ENCODE measurements at regions not wholly inside any gene's neighbourhood (a gene's known extent, or its start where the extent isn't known, plus 50 kb on each side); places are given as distances from the start of the nearest gene placed in this dataset.

DNA sequence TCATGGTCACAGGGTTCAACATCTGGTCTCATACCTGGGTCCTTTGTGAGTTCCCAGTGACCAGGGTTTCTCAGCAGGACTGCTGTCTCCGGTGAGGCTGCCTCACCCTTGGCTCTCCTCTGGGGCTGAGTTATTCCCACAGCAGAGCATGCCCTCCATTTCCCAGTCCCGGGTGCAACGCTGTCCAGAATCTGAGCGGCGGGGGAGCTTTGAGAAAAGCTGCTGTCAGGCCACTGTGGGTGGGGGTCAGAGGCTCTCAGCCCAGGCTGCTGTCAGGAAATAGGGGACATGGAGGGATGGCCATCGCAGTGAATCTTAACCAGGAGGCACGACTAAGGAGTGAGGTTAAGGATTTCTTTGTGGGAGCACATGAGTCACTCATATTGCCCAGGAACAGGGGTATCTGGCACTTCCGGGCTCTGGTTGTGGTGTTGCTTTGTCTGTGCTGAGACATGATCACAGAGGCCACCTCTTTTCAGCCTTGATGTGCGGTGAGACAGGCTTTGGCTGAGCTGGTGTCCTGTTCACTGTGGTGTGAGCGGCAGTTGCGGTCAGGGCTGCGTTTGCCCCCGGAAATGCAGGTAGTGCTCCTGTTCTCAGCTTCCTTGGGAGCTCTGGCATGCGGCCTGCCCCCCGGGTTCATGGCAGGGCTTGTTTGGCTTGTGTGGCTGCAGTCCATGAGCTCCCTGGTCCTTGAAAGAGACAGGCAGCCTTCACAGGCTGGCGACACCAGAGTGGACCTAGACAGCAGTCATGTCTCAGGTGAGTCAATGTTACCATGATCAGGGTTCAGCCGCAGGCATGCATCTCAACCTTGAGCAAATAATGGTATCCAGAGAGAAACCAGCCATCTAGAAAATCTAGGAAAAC, 310.7 kb upstream of the MYT1L start:
- DNase-seq (ENCODE audit: low read depth): no peak

DNA sequence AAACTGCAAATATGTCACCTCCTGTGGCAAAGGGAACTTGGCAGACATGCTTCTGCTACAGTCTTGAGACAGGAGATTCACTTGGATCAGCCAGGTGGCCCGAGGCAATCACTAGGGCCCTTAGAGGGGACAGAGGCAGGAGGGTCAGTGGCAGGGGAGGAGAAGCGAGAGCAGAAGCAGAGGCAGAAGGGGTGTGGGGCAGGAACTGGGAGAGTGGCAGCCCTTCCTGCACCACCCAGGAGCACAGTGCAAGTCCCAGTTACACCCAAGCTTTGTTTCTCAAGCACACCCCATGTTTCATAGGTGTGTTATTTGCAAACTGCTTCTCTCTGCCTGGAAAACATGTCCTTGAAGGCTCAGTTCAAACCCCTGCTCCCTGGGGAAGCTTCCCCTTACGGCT, 309.7 kb upstream of the MYT1L start:
- DNase-seq (ENCODE audit: low read depth): no peak

DNA sequence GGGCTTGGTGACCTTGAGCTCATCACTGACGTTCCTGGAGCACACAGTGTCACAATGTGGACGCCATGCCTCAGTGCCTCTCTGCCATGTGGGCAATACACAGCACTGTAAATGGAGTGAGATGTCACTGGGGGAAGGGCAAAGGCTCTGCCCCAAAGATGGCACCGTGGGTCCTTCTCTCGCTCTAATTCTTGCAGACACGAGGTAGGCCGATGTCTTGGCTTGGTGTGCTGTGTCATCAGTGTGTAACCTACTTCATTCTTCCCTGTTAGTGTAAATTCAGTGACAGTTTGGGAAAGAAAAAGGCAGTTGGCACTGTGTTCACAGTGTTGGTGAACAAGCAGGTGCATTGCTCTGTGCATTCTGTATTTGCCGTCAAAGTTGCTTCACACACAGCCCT, 309.3 kb upstream of the MYT1L start:
- no peak for DNase-seq (ENCODE audit: low read depth)

DNA sequence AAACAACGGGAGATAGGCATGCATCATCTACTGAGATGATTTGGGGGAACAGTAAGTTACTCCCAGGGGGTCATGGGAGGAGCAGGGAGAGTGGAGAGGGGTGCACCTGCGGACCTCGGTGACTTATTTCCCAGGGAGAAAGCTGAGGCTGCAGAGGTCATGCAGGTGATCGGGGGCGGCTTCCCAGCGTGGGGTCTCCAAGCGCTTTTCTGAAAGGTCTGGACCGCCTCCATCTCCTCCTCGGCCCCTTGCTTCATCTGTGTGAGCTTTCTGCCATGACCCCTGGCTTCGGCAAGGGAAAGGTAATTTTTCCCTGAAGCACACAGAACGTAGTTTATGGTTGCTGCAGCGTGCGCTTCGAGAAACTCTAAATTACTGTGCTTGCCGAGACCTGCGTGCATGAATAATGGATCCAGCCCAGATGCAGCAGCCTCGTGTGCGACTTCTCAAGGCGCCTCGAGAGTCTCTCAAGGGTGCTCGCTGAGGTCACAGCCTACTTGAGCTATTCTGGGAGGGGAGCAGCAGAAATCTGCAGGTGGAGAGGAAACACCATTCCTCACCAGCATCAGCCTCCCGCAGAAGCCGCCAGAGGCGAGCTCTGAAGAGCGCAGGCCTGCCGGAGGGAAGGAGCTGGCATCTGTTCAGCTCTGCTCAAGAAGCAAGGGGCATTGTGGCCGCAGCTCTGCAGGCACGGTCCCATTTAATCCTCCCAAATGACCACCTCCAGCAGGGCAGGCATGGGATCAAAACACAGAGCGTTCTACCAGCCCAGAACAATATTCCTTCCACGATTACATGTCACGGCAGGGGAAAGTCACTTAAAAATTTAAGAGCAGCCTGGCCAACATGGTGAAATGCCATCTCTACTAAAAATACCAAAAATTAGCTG, 308.4 kb upstream of the MYT1L start:
- DNase-seq (ENCODE audit: low read depth): no peak

DNA sequence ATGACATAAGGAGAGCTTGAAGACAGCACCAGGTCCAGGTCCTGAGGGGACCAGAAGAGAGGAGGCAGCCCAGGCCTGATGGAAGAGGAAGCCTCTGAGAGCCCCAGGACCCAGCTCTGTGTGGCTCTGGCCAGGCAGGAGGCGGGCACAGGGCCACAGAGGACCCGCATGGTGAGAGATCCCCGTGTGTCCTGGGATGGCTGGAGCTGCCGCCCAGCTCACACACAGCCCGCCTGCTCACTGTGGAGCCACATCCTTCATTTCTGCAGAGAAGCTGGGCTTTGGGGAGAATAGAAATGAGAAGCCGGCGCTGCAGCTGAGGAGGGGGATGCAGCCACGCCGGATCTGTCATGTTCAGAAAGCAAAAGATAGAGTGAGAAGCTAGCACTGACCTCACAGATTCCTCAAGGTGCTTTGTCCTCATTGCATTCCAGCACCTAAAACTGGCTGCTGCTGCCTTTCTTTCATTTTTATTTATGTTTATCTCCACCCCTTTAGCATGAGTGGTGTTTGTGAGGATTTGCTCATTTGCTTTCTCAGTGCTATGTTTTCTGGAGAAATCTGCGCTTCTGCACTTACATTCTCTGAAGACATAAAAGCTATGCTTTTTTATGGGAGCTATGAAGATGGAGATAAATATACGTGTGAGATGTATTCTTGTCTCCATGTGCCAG, 307.6 kb upstream of the MYT1L start:
- no peak for DNase-seq (ENCODE audit: low read depth)

DNA sequence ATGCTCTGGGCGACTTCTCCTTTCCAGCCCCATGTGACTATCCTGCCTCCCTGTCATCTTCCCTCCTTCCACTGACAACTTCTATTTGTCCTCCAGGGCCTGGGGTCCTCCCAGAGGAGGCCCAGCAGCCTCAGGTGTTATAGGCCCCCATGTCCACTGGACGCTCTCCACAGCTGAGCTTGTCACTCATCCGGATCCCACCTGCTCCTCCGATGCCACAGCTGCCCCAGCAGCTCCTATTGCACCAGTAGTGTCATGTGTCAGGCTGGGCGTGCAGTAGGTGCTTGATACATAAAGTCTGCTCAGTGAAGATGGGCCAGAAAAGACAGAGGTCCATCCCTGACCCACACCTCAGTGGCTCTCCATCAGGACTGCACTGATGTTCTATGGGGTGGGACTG, 305.7 kb upstream of the MYT1L start:
- DNase-seq (ENCODE audit: low read depth): no peak

DNA sequence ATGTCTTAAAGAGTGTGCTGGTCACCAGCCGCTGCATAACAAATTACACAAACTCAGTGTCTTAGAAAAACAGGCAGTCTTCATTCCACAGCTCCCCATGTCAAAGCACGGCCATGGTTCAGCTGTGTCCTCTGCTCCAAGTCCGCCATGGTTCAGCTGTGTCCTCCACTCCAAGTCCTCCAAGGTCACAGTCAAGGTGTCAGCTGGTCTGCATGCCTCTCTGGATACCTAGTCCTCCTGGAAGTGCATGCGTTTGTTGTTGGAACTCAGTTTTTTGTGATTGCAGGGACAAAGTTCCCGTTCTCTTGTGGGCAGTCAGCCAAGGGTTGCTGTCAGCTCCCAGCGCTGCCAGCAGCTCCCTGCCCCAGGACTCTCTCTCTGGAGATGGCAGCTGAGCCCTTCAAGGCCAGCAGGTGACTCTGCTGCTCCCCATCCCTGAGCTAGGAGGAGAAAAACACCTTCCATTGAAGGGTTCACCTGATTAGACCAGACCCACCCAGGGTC, 304.0 kb upstream of the MYT1L start:
- DNase-seq (ENCODE audit: low read depth): no peak

DNA sequence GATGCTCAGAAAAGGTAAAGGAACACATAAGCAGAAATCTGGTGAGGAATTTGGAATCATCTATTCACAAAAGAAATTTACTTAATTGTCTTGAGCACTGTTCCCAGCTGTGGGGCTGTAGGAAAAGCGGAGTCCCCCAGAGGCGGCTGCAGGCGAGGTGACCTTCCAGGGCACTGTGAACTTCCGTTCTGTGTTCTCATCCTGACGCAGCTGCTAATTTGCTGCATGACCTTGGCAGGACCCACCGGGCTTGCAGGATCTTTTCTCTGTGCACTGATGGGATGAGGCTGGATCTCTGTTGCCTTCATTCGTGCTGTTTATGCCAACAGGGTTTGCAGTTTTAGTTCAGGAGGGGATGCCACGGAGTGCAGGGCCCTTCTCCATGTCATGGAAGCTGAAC, 301.9 kb upstream of the MYT1L start:
- DNase-seq (ENCODE audit: low read depth): no peak

DNA sequence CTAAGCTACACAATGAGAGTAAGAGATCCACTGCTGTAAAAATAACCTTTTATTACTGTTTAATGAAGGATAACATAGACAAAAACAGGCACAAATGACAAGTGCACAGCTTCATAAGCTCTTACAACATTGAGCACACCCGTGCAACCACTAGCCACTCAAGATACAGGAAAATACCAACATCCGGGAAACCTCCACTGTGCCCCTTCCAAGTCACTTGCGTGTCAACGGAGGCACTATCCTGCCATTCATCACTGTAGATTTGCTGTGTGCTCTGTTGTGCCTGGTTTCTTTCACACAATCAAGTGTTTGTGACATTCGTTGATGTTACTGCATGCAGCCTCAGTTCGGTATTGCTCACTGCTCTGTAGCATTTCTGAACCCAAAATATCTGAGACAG, 292.9 kb upstream of the MYT1L start:
- DNase-seq (ENCODE audit: low read depth): no peak

DNA sequence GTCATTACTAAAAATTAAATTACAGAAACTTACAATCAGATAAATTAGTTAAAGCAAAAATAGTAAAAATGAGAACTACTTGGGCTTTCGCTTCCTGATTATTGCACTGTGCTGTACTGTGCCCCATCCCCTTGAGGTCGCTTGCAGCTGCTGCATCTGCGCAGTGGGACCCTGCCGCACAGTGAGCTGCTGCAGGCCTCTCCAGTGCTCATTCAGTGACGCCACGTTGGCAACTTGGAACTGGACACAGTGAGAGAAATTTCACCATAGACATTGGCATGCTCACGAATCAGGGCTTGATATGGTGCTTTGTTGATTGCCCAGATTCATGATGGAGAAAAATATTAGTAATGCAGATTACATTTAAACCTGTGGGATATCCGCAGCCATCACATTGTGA, 290.8 kb upstream of the MYT1L start:
- DNase-seq (ENCODE audit: low read depth): no peak

DNA sequence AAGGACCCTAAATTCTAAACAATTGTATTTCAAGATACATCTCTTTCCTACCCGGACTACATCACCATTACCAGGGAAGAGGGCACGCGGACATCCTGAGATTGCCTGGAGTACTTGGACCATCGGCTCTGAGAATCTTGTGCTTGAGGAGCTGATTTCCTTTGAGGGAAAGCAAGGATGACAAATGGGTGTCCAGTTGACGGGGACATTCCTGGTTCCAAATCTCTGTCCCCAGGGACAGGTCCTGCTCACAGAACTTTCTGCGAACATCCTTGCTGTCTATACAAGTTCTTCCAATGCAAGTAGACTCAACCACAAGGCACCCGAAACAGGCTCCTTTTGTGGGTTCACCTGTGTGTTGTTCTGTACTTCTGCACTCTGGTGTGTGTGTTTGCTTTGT, 289.5 kb upstream of the MYT1L start:
- DNase-seq (ENCODE audit: low read depth): no peak

DNA sequence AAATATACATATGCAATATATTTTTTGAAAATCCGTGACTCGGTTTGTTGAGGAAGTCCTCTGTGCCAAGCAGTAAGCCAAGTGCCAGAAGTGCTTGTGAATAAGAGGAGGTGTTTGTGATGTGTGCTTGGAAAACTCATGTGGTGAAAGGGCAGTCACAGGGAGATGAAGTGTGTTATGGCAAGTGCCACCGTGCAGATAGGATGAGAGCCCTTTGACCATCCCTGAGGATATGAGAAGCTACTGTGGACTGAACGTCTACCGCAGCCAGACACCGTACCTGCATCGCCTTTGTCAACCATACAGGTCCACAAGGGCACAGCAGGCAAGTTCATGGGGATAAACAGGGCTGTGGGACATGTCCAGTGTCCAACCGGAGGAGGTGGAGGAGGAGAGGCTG, 288.9 kb upstream of the MYT1L start:
- no peak for DNase-seq (ENCODE audit: low read depth)

DNA sequence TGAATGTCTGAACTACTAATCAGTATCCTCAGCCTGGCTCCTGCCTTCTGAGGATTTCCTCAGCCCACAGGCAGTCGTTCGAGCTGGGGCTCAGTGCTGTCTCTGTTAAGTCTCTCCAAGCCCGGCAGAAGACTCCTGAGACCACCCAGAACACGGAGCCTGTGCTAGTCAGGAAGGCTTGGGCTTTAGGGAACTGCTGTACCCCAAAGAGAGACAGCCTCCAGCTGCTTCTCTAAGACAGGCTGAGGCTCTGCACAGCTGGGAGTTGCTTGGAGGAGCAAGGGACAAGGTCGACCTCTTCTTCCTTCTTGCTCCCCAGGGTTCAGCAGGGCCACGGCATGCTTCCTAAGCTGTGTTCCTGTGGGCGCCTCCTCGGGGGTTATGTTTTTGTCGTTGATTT, 283.4 kb upstream of the MYT1L start:
- no peak for DNase-seq (ENCODE audit: low read depth)

DNA sequence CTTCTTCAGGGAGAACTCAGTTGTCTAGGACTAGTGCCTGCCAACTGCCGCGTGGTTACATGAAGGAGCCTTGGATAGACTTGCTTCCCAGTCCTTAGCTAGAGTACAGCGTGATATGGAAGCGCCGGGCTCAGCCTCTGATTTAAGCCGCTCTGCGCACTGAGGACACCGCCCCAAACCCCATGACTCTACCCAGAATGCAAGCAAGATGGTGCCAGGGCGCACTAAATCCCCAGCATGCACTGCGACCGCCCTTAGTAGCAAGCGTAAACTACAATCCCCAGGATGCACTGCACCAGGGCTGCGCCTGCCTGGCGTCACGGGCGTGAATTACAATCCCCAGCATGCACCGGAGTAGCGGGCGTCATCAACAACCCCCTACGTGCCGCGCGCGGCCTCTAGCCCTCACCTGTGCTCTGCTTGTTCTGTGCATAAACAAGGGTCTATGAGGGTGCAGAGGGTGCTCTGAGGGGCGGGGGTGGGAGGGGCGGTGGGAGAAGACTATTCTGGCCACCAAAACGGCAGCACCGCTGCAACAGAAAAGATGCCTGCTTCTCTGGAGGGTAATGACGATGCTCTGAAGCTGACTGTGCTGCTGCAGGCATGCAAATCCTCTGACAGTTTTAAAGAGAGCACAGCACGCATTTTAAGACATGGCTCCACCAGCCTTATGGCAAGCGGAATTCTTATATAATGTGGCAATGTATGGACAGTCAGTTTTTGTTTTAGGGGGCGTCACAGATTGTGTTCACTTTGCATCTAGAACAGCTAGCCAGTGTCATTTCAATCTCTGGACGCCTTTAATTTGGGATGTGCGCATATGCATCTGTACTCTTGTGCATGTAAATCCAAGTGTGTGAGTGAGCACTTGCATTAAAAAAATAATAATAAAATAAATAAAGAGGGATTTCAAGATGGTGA, 282.5 kb upstream of the MYT1L start:
- peak; percentile 84 for DNase-seq (ENCODE audit: low read depth)

DNA sequence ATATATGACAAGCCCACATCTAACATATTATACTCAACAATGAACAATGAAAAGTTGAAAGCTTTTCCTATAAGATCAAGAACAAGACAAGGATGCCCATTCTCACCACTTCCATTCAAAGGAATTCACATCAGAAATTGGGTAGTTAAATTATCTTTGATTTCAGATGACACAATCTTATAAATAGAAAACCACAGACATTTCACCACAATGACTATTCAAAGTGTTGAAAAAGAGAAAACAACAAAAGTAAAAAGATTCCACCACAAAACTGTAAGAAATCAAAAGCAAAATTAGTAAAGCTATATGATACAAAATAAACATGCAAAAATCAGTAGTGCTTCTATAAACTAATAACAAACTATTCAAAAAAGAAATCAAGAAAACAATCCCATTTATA, 279.7 kb upstream of the MYT1L start:
- no peak for DNase-seq (ENCODE audit: low read depth)

DNA sequence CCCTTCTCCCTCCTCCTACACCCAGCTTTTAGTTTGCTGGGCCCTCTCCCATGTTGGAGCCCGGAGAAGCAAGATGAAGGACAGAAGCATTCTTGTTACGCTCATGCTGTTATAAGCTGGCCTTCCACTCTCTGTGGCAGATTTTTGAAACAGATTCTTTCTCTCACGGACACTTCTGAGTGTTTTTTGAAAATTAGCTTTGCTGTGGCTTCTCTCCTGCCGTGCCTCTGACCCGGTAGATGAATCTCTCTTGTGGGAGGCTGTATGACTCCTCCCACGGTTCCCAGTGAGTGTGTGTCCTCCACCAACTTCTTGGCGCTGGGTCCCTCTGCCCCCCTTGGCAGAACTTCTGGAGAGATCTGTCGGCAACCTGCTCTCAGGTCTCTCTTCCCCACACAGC, 269.3 kb upstream of the MYT1L start:
- no peak for DNase-seq (ENCODE audit: low read depth)

DNA sequence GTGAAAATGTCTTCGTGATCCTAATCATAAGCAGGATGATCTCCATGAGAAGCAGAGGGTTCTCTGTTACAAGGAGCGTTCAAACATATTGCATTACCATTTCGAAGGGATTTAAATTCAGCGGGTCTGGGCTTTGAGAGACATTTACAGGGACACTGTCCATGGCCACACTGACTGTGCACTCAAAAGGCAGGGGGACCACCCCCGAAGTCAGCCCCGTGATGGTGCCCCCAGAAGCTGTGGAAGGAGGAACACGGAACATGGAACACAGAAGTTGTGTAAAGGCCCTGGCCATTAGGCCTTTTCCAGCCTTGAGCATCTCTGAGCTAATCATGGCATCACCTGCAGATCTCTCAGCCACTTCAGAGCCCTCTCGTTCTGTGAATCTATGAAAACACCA, 268.4 kb upstream of the MYT1L start:
- no peak for DNase-seq (ENCODE audit: low read depth)

DNA sequence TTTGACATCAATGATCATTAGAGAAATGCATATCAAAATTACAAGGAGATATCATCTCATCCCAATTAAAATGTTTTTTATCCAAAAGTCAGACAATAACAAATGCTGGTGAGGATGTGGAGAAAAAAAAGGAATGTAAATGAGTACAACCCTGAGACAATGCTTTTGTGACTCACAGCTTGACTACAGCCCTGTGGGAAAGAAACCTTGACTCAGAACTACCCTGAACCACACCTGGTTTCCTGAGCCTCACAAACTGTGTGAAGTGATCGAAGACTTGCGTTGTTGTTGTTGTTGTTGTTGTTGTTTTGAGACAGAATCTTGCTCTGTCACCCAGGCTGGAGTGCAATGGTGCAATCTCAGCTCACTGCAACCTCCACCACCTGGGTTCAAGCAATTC, 266.6 kb upstream of the MYT1L start:
- DNase-seq (ENCODE audit: low read depth): no peak

DNA sequence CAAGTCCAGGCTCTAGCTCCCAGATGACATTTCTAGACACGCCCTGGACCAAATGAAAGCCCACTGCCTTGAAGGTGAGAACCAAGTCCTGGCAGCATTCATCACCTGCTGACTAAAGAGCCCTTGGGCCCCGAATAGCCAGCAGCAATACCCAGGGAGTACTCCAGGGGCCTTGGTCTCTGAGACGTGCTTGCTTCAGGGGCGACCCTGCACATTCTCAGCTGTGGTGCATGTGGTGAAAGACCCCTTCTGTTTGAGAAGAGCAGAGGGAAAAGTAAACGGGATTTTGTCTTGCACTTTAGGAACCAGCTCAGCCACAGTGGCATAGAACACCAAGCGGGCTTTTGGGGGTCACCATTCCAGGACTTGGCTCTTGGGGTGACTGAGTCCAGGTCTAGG, 260.5 kb upstream of the MYT1L start:
- no peak for DNase-seq (ENCODE audit: low read depth)

DNA sequence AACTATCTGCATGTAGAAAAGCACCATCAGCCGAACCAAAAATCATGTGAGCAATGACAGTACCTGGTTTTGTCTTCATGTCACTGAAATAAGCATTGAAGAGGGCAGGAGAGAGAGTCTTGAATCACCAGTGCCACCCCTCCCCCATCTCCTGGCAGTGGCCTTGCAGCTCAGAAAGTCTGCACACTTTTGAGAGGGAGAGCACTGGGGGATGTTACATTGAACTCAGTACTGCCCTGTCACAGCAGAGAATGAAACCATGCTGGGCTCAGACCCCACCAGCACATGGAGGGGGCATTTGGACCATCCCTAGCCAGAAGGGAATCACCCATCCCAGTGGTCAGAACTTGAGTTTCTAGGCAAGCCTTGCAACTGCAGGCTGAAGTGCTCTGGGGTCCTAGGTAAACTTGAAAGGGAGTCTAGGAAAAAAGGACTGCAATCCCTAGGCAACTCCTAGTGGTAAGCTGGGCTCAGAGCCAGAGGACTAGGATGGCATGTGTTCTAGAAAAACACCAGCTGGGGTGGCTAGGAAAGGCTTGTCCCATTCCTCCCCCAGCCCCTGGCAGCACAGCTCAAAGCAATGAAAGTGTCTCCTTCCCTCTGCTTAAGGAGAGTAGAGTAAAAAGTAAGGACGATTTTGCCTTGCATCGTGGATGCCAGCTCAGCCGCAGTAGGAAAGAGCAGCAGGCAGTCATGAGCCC, 259.9 kb upstream of the MYT1L start:
- no peak for DNase-seq (ENCODE audit: low read depth)

DNA sequence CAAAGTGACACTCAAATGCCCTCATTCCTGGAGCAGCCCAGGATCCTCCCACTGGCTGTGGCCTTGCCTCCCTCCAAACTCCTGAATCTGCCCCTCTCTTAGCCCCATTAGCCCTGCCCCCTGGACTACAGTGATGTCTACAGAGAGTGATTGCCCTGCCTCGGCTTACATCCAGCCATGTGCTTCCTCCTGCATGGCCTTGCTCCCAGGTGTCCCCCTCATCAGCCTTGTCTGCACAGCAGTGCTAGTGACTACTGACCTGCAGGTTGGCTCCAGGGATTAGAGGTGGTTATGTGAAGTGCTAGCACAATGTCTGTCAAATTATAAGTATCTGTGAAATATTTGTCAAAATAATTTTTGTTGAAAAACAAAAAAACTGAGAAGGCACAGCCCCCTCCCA, 259.1 kb upstream of the MYT1L start:
- no peak for DNase-seq (ENCODE audit: low read depth)
